Small intestine (tissue), 7 donors: ENCODE measurements at regions not wholly inside any gene's neighbourhood (a gene's known extent, or its start where the extent isn't known, plus 50 kb on each side); places are given as distances from the start of the nearest gene placed in this dataset.

ENCODE experiments used
- DNase-seq, 2 donors: peaks; one replicate each; pipeline versions ENCODE4 v3.0.0 to v3.0.0-alpha.2; 2013
- FAIRE-seq: peaks from 2 replicates; lab custom pipeline; 2012; peaks lifted over from hg19 to GRCh38; lab: Jason Lieb, UNC
- H3K27ac ChIP-seq, 3 donors: one replicate each; pipeline ENCODE4 v1.5.1; 2013; ENCODE audit warnings: low read length in 2 of 3, mild to moderate bottlenecking in 2 of 3, control low read depth in 1 of 3, inconsistent platforms in 1 of 3, low read depth in 1 of 3, moderate library complexity in 1 of 3
- H3K27me3 ChIP-seq, 3 donors: one replicate each; pipeline ENCODE4 v1.6.1; 2013; ENCODE audit warnings: low read length in 3 of 3, inconsistent platforms in 1 of 3; ENCODE audit not compliant: control insufficient read depth in 3 of 3, insufficient read depth in 3 of 3
- H3K36me3 ChIP-seq, 3 donors: one replicate each; pipeline ENCODE4 v1.6.1; 2013; ENCODE audit warnings: low read length in 3 of 3, inconsistent platforms in 1 of 3, low read depth in 1 of 3, mild to moderate bottlenecking in 1 of 3, moderate library complexity in 1 of 3; ENCODE audit not compliant: control insufficient read depth in 3 of 3, insufficient read depth in 2 of 3
- H3K4me1 ChIP-seq, 3 donors: one replicate each; pipeline ENCODE4 v1.6.1; 2013; ENCODE audit warnings: low read length in 2 of 3, inconsistent platforms in 1 of 3, low read depth in 1 of 3, mild to moderate bottlenecking in 1 of 3, moderate library complexity in 1 of 3; ENCODE audit not compliant: control insufficient read depth in 3 of 3, insufficient read depth in 2 of 3
- H3K4me3 ChIP-seq, 3 donors: one replicate each; pipeline ENCODE4 v1.5.1; 2013; ENCODE audit warnings: low read length in 3 of 3, control low read depth in 1 of 3, inconsistent platforms in 1 of 3, low read depth in 1 of 3, mild to moderate bottlenecking in 1 of 3, moderate library complexity in 1 of 3
- H3K9me3 ChIP-seq, 2 donors: one replicate each; pipeline ENCODE4 v1.6.1; 2013; ENCODE audit warnings: low read depth in 1 of 2, low read length in 1 of 2; ENCODE audit not compliant: control insufficient read depth in 2 of 2, insufficient read depth in 1 of 2
- WGBS, 3 donors: extraction: QIAGEN DNeasy Blood & Tissue Kit; methylation state at CpG; one replicate each; pipeline ENCODE4 v1.1.7; 2013; 5-methylcytosine and 5-hydroxymethylcytosine counted together
- donor health status: healthy with polysubstance abuse.
- donor health status: control.
- donor health status: control.
- donor health status: Bipolar disorder and iron deficiency.
- donor health status: healthy.

- no peak for FAIRE-seq
- Histone ChIP-seq H3K27ac (peak overlapping the region in 1 of 3 donors; percentile 34), H3K27me3 (no peaks in the 10 kb centered on the region), H3K36me3 (no peaks in the 10 kb centered on the region), H3K4me1 (peaks cover 0 to 7% (median 1%) of the 10 kb centered on the region in 3 donors), H3K4me3 (no peak overlapping the region), H3K9me3 (peaks cover 0 to under 1% of the 10 kb centered on the region in 2 donors)
- 23 to 42% (median 25%) methylated on average over 2 of the region's 2 CpGs for WGBS, 3 donors
- peak; percentile 41 to 44 for DNase-seq
Observed at GRCh38 chr16:52367821-52368220, 179.1 kb downstream of the TOX3 start.

- 57 to 63% (median 58%) methylated on average over 1 of the region's 1 CpG for WGBS, 3 donors
- no peak for DNase-seq
- no peak for FAIRE-seq
Observed at GRCh38 chr16:52366983-52367382, 180.0 kb downstream of the TOX3 start.

DNA sequence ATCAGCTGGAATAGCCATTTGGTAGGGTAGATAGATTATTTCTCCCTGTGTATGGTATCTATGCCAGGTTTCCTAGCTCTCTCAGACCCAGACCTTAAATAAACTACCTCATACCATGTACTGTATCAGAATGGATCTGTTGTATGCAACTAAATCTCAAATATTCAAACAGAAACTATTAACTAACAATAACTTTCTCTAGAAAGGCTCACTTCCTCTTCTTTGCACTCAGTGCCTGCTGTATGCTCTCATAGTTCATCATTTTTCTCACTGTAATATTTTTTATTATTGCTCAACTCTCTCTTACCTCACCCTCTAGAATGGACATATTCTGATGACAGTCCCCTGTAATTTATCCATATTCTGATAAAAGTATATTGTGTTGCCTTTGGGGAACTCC is 182.4 kb downstream of the TOX3 start:
- FAIRE-seq = no peak
- H3K4me1 ChIP-seq = peaks cover 0 to 4% (median 1%) of the 10 kb centered on the region in 3 donors
- H3K9me3 ChIP-seq = no peaks in the 10 kb centered on the region
- no peak overlapping the region for H3K27ac ChIP-seq
- no peaks in the 10 kb centered on the region for H3K27me3 ChIP-seq
- no peak overlapping the region for H3K4me3 ChIP-seq
- H3K36me3 ChIP-seq = no peaks in the 10 kb centered on the region
- no peak for DNase-seq

More at GRCh38 chr16:52366983-52367382, 180.0 kb downstream of the TOX3 start:
- Histone ChIP-seq H3K4me3 (no peak overlapping the region), H3K27me3 (no peaks in the 10 kb centered on the region), H3K4me1 (peaks cover 0 to 4% (median 1%) of the 10 kb centered on the region in 3 donors), H3K9me3 (no peaks in the 10 kb centered on the region), H3K27ac (no peak overlapping the region), H3K36me3 (no peaks in the 10 kb centered on the region)

- no peak for FAIRE-seq
- 72 to 82% (median 79%) methylated on average over 4 of the region's 4 CpGs for WGBS, 3 donors
- peaks cover 0 to under 1% (median 0%) of the 10 kb centered on the region in 3 donors for H3K4me1 ChIP-seq
Observed at GRCh38 chr16:52363082-52363481, 183.9 kb downstream of the TOX3 start.

DNA sequence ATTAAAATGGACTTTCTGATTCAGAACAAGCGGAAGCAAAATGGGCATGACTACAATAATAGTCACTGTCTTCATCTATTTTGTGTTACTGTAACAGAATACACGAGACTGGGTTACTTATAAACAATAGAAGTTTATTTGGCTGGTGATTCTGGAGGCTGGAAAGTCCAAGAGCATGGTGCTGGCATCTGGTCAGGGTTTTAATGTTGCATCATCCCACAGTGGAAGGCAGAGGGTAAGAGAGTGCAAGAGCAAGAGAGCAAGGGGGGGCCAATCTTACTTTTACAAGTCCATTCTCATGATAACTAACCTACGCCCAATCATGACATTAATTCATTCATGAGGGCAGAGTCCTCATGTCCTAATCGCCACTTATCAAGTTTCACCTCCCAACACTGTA is 189.2 kb downstream of the TOX3 start:
- Histone ChIP-seq H3K9me3 (peaks cover 0 to 4% of the 10 kb centered on the region in 2 donors), H3K4me3 (no peak overlapping the region), H3K4me1 (no peaks in the 10 kb centered on the region), H3K27ac (no peak overlapping the region), H3K36me3 (no peaks in the 10 kb centered on the region), H3K27me3 (no peaks in the 10 kb centered on the region)
- DNase-seq (no peak), FAIRE-seq (no peak)
- WGBS, 3 donors = 36 to 68% (median 52%) methylated on average over 4 of the region's 4 CpGs

More at GRCh38 chr16:52363082-52363481, 183.9 kb downstream of the TOX3 start:
- no peak for DNase-seq
- no peaks in the 10 kb centered on the region for H3K27me3 ChIP-seq
- no peak overlapping the region for H3K27ac ChIP-seq
- no peak overlapping the region for H3K4me3 ChIP-seq
- H3K36me3 ChIP-seq = no peaks in the 10 kb centered on the region
- H3K9me3 ChIP-seq = no peaks in the 10 kb centered on the region

- 84 to 92% (median 91%) methylated on average over 1 of the region's 1 CpG for WGBS, 3 donors
- no peak overlapping the region for H3K27ac ChIP-seq
- DNase-seq (no peak), FAIRE-seq (no peak)
- H3K4me1 ChIP-seq = no peaks in the 10 kb centered on the region
- no peaks in the 10 kb centered on the region for H3K36me3 ChIP-seq
- H3K27me3 ChIP-seq = no peaks in the 10 kb centered on the region
- no peak overlapping the region for H3K4me3 ChIP-seq
- H3K9me3 ChIP-seq = peaks cover 0 to 4% of the 10 kb centered on the region in 2 donors
Observed at GRCh38 chr16:52353249-52353648, 193.7 kb downstream of the TOX3 start.

GRCh38 chr16:52351451-52351850 is 195.5 kb downstream of the TOX3 start:
- H3K27me3 ChIP-seq = no peaks in the 10 kb centered on the region
- no peak overlapping the region for H3K4me3 ChIP-seq
- no peaks in the 10 kb centered on the region for H3K9me3 ChIP-seq
- H3K36me3 ChIP-seq = no peaks in the 10 kb centered on the region
- WGBS, 3 donors = 17 to 58% (median 44%) methylated on average over 5 of the region's 5 CpGs
- no peaks in the 10 kb centered on the region for H3K4me1 ChIP-seq
- DNase-seq (peak; percentile 33 to 59), FAIRE-seq (no peak)
- H3K27ac ChIP-seq = no peak overlapping the region

DNA sequence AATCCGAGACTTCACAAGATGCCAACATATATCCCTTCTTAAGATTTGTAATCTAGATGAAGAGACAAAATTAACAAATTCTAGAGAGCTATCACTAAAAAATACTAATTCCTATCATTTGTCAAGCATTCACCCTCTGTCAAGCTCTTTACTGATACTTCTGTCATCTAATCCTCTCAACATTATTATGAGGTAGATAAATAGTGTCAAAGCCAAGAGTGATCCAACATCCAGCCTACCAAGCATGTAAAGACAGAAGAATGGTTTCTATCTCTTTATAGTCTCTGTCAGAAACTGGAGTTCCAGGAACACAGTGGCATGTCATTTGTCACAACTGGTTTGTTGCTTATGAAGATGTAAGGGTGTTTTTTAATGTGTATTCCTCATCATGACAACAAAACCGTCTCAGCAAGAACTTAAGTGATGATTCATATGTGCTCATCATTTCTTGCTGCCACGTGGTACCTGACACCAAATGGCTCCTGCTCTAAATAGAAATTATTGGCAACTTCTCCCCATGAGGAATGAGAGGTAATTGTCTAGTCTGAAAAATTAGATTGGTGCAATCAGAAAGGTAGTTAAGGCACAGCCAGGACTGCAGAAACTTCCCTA is 196.8 kb downstream of the TOX3 start:
- FAIRE-seq (no peak), DNase-seq (no peak)
- Histone ChIP-seq H3K36me3 (no peaks in the 10 kb centered on the region), H3K27ac (no peak overlapping the region), H3K4me1 (no peaks in the 10 kb centered on the region), H3K9me3 (no peaks in the 10 kb centered on the region), H3K27me3 (no peaks in the 10 kb centered on the region), H3K4me3 (no peak overlapping the region)
- 73 to 90% (median 75%) methylated on average over 3 of the region's 3 CpGs for WGBS, 3 donors

DNA sequence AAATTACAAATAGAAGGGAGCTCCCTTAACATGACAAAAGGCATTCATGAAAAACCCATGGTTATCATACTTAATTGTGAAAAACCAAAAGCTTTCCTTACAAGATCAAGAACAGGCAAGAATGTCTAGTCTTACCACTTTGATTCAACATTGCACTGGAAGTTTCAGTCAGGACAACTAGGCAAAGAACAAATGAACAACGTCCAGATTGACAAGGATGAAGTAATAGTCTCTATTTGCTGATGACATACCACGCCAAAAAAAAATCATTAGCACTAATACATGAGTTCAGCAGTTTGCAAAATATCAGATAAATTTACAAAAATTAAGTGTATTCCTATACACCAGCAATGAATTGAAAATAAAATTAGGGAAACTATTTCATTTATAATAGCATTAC is 200.2 kb downstream of the TOX3 start:
- Histone ChIP-seq H3K9me3 (no peaks in the 10 kb centered on the region), H3K27ac (no peak overlapping the region), H3K4me3 (no peak overlapping the region), H3K4me1 (no peaks in the 10 kb centered on the region), H3K27me3 (no peaks in the 10 kb centered on the region), H3K36me3 (no peaks in the 10 kb centered on the region)
- DNase-seq (no peak), FAIRE-seq (no peak)
- 67 to 78% (median 67%) methylated on average over 2 of the region's 2 CpGs for WGBS, 3 donors
